Mammary epithelial cell (primary cell): ENCODE measurements at regions not wholly inside any gene's neighbourhood (a gene's known extent, or its start where the extent isn't known, plus 50 kb on each side); places are given as distances from the start of the nearest gene placed in this dataset.

ENCODE experiments used
- CTCF ChIP-seq, 2 donors: IDR thresholded peaks in 1 of 2; conservative IDR thresholded peaks in 1 of 2; 2 replicates each; pipeline ENCODE4 v1.5.1; 2011 to 2012; ENCODE audit warnings: inconsistent platforms in 2 of 2, low read length in 2 of 2, mild to moderate bottlenecking in 2 of 2, control low read depth in 1 of 2, low read depth in 1 of 2; ENCODE audit not compliant: insufficient read depth in 1 of 2; ENCODE audit errors: extremely low read depth in 1 of 2
- EZH2 ChIP-seq: IDR thresholded peaks from 2 replicates; pipeline ENCODE4 v1.6.1; 2012; ENCODE audit warnings: low read length, inconsistent platforms, borderline replicate concordance

DNA sequence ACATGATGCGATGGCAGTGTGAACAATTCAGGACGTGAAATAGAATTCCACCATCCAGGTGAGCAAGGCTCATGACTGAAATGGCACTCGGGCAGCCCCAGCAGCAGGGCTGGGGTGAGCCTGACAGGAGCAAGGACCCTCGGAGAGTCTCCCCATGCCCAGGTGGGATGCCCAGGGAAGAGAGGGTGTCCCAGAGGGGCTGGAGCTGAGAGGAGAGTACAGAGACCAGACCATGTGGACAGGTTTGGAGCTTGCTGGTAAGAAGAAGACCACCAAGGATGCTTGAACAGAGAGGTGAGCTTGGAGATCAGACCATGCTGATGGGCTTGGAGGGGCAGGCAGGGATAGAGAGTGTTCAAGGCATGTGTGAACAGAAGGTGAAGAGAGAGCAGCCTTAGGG, 83.3 kb downstream of the RAMP3 start:
- TF ChIP-seq CTCF (conservative IDR thresholded peaks at IDR 0.05 in 1 of 2, IDR thresholded peaks at IDR 0.05 in 1 of 2; ENCODE audit: extremely low read depth in 1 of 2, insufficient read depth in 1 of 2, low read depth in 1 of 2, low read length in 2 of 2): no peak
- no peak for TF ChIP-seq EZH2
